Esophagus muscularis mucosa (tissue), 4 donors: ENCODE measurements at regions not wholly inside any gene's neighbourhood (a gene's known extent, or its start where the extent isn't known, plus 50 kb on each side); places are given as distances from the start of the nearest gene placed in this dataset.

ENCODE experiments used
- DNase-seq: peaks from one replicate; pipeline ENCODE4 v3.0.0-alpha.2; 2017; ENCODE audit errors: extremely low spot score
- H3K27ac ChIP-seq, 4 donors: fragments of 200-600 bp; sonication (generic); replicated peaks in 1 of 4; 1 replicate in 3 of 4; 2 replicates in 1 of 4; pipeline ENCODE4 v1.5.1; 2016 to 2019; ENCODE audit warnings: mild to moderate bottlenecking in 1 of 4
- H3K27me3 ChIP-seq, 4 donors: fragments of 200-600 bp; sonication (generic); one replicate each; pipeline versions ENCODE4 v1.5.1 to v1.6.0; 2016 to 2019
- H3K36me3 ChIP-seq, 4 donors: fragments of 200-600 bp; sonication (generic); one replicate each; pipeline ENCODE4 v1.5.1; 2016 to 2019
- H3K4me1 ChIP-seq, 4 donors: fragments of 200-600 bp; sonication (generic); one replicate each; pipeline ENCODE4 v1.5.1; 2016 to 2019
- H3K4me3 ChIP-seq, 4 donors: fragments of 200-600 bp; sonication (generic); 1 replicate in 2 of 4; 2 replicates in 2 of 4; pipeline ENCODE4 v1.5.1; 2016 to 2019; ENCODE audit warnings: mild to moderate bottlenecking in 4 of 4, moderate library complexity in 1 of 4
- H3K9me3 ChIP-seq, 4 donors: fragments of 200-600 bp; sonication (generic); 1 replicate in 3 of 4; 2 replicates in 1 of 4; pipeline ENCODE4 v1.5.1; 2016 to 2019
- EP300 ChIP-seq: sonication (generic); formaldehyde crosslinking; IDR thresholded peaks from one replicate; pipeline ENCODE4 v1.6.1; 2017; ENCODE audit warnings: antibody characterized with exemption
- POLR2A ChIP-seq: fragments of 450-650 bp; IDR thresholded peaks from one replicate; pipeline ENCODE4 v1.6.1; 2017; ENCODE audit warnings: antibody characterized with exemption, moderate library complexity, mild to moderate bottlenecking, low read depth
- POLR2AphosphoS5 ChIP-seq, 2 donors: sonication (generic); formaldehyde crosslinking; IDR thresholded peaks; one replicate each; pipeline ENCODE4 v1.6.1; 2017; ENCODE audit warnings: antibody characterized with exemption in 2 of 2
- WGBS: methylation state at CpG from one replicate; pipeline ENCODE4 v1.1.5; 2018; 5-methylcytosine and 5-hydroxymethylcytosine counted together
- intact Hi-C: fragments of 100-400 bp; cut with DNase I; formaldehyde crosslinking; loops from one replicate; pipeline ENCODE4 v1.15.1; 2023
- TF ChIP-seq, protein P1 (sequence below), 3 experiments: fragments of 200-600 bp in 2 of 3; fragments of 450-650 bp in 1 of 3; sonication (generic) in 2 of 3; IDR thresholded peaks; one replicate each; pipeline ENCODE4 v1.5.1; 2017 to 2019; ENCODE audit warnings: antibody characterized with exemption in 3 of 3, mild to moderate bottlenecking in 2 of 3, moderate library complexity in 1 of 3

DNA sequence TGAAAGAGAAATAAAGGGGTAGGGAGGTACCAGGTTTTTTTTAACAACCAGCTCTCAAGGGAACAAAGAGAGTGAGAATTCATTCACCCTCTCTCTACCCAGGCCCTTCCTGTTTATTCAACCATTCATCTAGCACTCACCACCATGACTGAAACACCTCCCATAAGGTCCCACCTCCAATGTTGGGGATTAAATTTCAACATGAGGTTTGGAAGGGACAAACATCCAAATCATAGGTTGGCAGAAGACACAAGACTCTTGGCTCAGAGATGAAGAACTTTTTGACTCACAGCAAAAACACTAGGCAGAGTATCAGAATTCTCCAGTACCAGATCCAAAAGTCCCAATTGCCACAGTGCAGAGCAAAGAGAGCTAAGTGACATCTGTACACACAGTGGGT, 186.3 kb downstream of the EDN1 start:
- peaks cover 6 to 17% (median 12%) of the 10 kb centered on the region in 4 donors for H3K4me1 ChIP-seq
- no peak for DNase-seq
- intact Hi-C loops: no loop called here
- TF ChIP-seq EP300: no peak
- TF ChIP-seq POLR2AphosphoS5 (IDR thresholded peaks at IDR 0.05): no peak
- TF ChIP-seq, protein P1, sequence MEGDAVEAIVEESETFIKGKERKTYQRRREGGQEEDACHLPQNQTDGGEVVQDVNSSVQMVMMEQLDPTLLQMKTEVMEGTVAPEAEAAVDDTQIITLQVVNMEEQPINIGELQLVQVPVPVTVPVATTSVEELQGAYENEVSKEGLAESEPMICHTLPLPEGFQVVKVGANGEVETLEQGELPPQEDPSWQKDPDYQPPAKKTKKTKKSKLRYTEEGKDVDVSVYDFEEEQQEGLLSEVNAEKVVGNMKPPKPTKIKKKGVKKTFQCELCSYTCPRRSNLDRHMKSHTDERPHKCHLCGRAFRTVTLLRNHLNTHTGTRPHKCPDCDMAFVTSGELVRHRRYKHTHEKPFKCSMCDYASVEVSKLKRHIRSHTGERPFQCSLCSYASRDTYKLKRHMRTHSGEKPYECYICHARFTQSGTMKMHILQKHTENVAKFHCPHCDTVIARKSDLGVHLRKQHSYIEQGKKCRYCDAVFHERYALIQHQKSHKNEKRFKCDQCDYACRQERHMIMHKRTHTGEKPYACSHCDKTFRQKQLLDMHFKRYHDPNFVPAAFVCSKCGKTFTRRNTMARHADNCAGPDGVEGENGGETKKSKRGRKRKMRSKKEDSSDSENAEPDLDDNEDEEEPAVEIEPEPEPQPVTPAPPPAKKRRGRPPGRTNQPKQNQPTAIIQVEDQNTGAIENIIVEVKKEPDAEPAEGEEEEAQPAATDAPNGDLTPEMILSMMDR (IDR thresholded peaks at IDR 0.05): no peak
- TF ChIP-seq POLR2A: no peak
- H3K4me3 ChIP-seq: no peak overlapping the region
- H3K9me3 ChIP-seq: no peaks in the 10 kb centered on the region
- no peak overlapping the region for H3K27ac ChIP-seq
- H3K36me3 ChIP-seq: no peaks in the 10 kb centered on the region
- H3K27me3 ChIP-seq: no peaks in the 10 kb centered on the region

GRCh38 chr6:12477616-12478015, 187.5 kb downstream of the EDN1 start:
- no peak overlapping the region for H3K27ac ChIP-seq
- no peaks in the 10 kb centered on the region for H3K9me3 ChIP-seq
- DNase-seq: no peak
- TF ChIP-seq EP300 (no peak), POLR2AphosphoS5 (IDR thresholded peaks at IDR 0.05) (no peak)
- intact Hi-C loops: no loop called here
- WGBS: 89% methylated on average over 3 of the region's 3 CpGs
- H3K36me3 ChIP-seq: no peaks in the 10 kb centered on the region
- H3K4me1 ChIP-seq: peaks cover 6 to 13% (median 10%) of the 10 kb centered on the region in 4 donors
- no peak overlapping the region for H3K4me3 ChIP-seq
- no peaks in the 10 kb centered on the region for H3K27me3 ChIP-seq

DNA sequence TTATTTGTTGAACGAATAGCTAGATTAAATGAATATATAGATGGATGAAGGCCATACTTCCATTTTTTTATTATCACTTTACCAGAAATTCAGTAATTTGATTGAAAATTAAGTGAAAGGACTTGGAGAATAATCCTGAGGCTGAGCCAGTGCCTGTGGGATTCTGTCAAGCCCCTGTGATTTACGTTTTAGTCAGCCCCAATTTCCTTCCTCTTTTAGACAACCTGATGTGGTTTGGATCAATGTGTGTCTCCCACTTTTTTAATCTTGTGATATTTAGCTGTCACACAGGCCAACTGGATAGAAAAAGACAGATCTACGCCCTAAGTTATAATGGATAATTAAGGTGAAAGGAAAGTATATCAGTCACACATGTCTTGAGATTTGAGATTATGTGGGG, 188.8 kb downstream of the EDN1 start:
- no peak for DNase-seq
- Histone ChIP-seq H3K27me3 (no peaks in the 10 kb centered on the region), H3K4me1 (peaks cover 1 to 8% (median 6%) of the 10 kb centered on the region in 4 donors), H3K4me3 (no peak overlapping the region), H3K9me3 (no peaks in the 10 kb centered on the region), H3K27ac (no peak overlapping the region), H3K36me3 (no peaks in the 10 kb centered on the region)
- WGBS: 82% methylated on average over 3 of the region's 3 CpGs
- intact Hi-C loops: no loop called here
- TF ChIP-seq, protein P1 (IDR thresholded peaks at IDR 0.05): no peak
- TF ChIP-seq EP300 (no peak), POLR2AphosphoS5 (IDR thresholded peaks at IDR 0.05) (no peak), POLR2A (no peak)

DNA sequence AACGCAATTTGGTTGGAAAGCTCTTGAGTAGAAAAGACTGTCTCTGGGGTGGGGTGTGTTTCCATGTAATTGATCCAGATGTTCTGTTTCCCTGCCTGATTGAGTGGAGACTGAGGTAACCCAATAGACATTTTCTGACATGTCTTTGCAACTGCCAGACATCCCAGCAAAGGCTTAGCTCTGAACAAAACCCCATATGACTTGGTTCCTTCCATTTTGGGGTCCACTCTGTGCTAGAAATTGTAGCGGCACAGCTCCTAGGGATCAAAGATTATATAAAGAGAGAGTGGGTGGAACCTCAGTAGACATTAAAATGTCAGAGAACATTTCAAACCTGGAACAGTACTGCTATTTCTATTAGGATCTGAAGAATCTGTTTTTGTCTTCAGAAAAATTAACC, 189.3 kb downstream of the EDN1 start:
- WGBS: 96% methylated on average over 2 of the region's 2 CpGs
- no peak for DNase-seq
- no peaks in the 10 kb centered on the region for H3K36me3 ChIP-seq
- intact Hi-C loops: no loop called here
- TF ChIP-seq EP300 (no peak), POLR2A (no peak), POLR2AphosphoS5 (IDR thresholded peaks at IDR 0.05) (no peak)
- TF ChIP-seq, protein P1 (IDR thresholded peaks at IDR 0.05): no peak
- no peak overlapping the region for H3K4me3 ChIP-seq
- H3K27ac ChIP-seq: no peak overlapping the region
- peaks cover 0 to 3% (median 1%) of the 10 kb centered on the region in 4 donors for H3K4me1 ChIP-seq
- H3K27me3 ChIP-seq: no peaks in the 10 kb centered on the region
- H3K9me3 ChIP-seq: no peaks in the 10 kb centered on the region

GRCh38 chr6:12479881-12480280, 189.7 kb downstream of the EDN1 start:
- Histone ChIP-seq H3K9me3 (no peaks in the 10 kb centered on the region), H3K4me1 (no peaks in the 10 kb centered on the region), H3K27ac (no peak overlapping the region), H3K27me3 (no peaks in the 10 kb centered on the region), H3K4me3 (no peak overlapping the region), H3K36me3 (no peaks in the 10 kb centered on the region)
- 68% methylated on average over 2 of the region's 2 CpGs for WGBS
- TF ChIP-seq, protein P1 (IDR thresholded peaks at IDR 0.05): no peak
- TF ChIP-seq POLR2AphosphoS5 (IDR thresholded peaks at IDR 0.05) (no peak), POLR2A (no peak), EP300 (no peak)
- no peak for DNase-seq
- intact Hi-C loops: no loop called here
